Endothelial cell of umbilical vein (primary cell): ENCODE measurements at regions not wholly inside any gene's neighbourhood (a gene's known extent, or its start where the extent isn't known, plus 50 kb on each side); places are given as distances from the start of the nearest gene placed in this dataset.

Experiments used
- BruUV-seq: library from RNA; stranded (reverse); fragments of 400-500 nt; replicated peaks from 2 replicates; lab custom pipeline; 2021; lab: Mats Ljungman, UMichigan
- CTCF ChIA-PET: fragments of 300-600, 350-600 bp; sonication (Branson Sonifier 250); formaldehyde crosslinking; loops from one replicate; lab custom pipeline; 2021; ENCODE audit warnings: antibody characterized with exemption, inconsistent platforms; lab: Charles Lee
- POLR2A ChIA-PET: fragments of 300-600, 350-600 bp; sonication (Branson Sonifier 250); formaldehyde crosslinking; loops from one replicate; lab custom pipeline; 2021; ENCODE audit warnings: antibody characterized with exemption, inconsistent platforms; lab: Charles Lee
- DNase-seq: peaks from one replicate; pipeline ENCODE4 v3.0.0-alpha.2; 2011; ENCODE audit warnings: low read depth, low spot score
- FAIRE-seq: peaks from 2 replicates; lab custom pipeline; 2011; peaks lifted over from hg19 to GRCh38; lab: Jason Lieb, UNC
- H2AFZ ChIP-seq: 2 replicates; pipeline ENCODE4 v1.6.0; 2012; ENCODE audit warnings: low read depth, low read length, control low read depth, inconsistent platforms
- H3K27ac ChIP-seq: 2 replicates; pipeline ENCODE4 v1.5.1; 2011; ENCODE audit warnings: low read depth, mild to moderate bottlenecking, control low read depth, low read length, moderate library complexity; ENCODE audit not compliant: insufficient read depth
- H3K27me3 ChIP-seq, 2 experiments: 2 replicates each; pipeline versions ENCODE4 v1.6.0 to v1.6.1; 2011; ENCODE audit warnings: low read length in 2 of 2, mixed read lengths in 1 of 2; ENCODE audit not compliant: control insufficient read depth in 2 of 2, insufficient read depth in 2 of 2
- H3K36me3 ChIP-seq, 2 experiments: 2 replicates in 1 of 2; 3 replicates in 1 of 2; pipeline ENCODE4 v1.5.1; 2011; ENCODE audit warnings: low read length in 2 of 2, mild to moderate bottlenecking in 1 of 2, moderate library complexity in 1 of 2; ENCODE audit not compliant: control insufficient read depth in 2 of 2, insufficient read depth in 2 of 2; ENCODE audit errors: extremely low read depth in 1 of 2
- H3K4me1 ChIP-seq: 3 replicates; pipeline ENCODE4 v1.5.1; 2011; ENCODE audit warnings: mild to moderate bottlenecking, low read length; ENCODE audit not compliant: control insufficient read depth, insufficient read depth; ENCODE audit errors: extremely low read depth
- H3K4me2 ChIP-seq: 2 replicates; pipeline ENCODE4 v1.6.1; 2011; ENCODE audit warnings: low read length, control low read depth, mixed read lengths; ENCODE audit not compliant: insufficient read depth
- H3K4me3 ChIP-seq, 3 experiments: fragments of 200-600 bp in 1 of 3; sonication (generic), shearing (Covaris generic) in 1 of 3; replicated peaks in 1 of 3; 2 replicates each; pipeline ENCODE4 v1.5.1; 2011 to 2016; ENCODE audit warnings: control low read depth in 3 of 3, low read length in 3 of 3, mild to moderate bottlenecking in 2 of 3, inconsistent platforms in 1 of 3, low read depth in 1 of 3, moderate library complexity in 1 of 3; ENCODE audit not compliant: insufficient read depth in 1 of 3
- H3K79me2 ChIP-seq: 2 replicates; pipeline ENCODE4 v1.6.0; 2012; ENCODE audit warnings: low read length, inconsistent platforms; ENCODE audit not compliant: control insufficient read depth, insufficient read depth
- H3K9ac ChIP-seq: replicated peaks from 2 replicates; pipeline ENCODE3; 2011; ENCODE audit warnings: low read length, control low read depth; ENCODE audit not compliant: insufficient read depth; ENCODE audit errors: extremely low read depth
- H3K9me1 ChIP-seq: replicated peaks from 3 replicates; pipeline ENCODE4 v1.6.0; 2011; ENCODE audit warnings: mild to moderate bottlenecking, low read length; ENCODE audit not compliant: control insufficient read depth, insufficient read depth; ENCODE audit errors: extremely low read depth
- H3K9me3 ChIP-seq: replicated peaks from 2 replicates; pipeline ENCODE4 v1.5.1; 2012; ENCODE audit warnings: low read length, inconsistent platforms; ENCODE audit not compliant: control insufficient read depth, insufficient read depth
- H4K20me1 ChIP-seq: replicated peaks from 2 replicates; pipeline ENCODE3; 2011; ENCODE audit warnings: mild to moderate bottlenecking, low read length; ENCODE audit not compliant: control insufficient read depth, insufficient read depth; ENCODE audit errors: extremely low read depth
- EZH2 ChIP-seq: IDR thresholded peaks from 2 replicates; pipeline ENCODE4 v1.6.1; 2012; ENCODE audit warnings: borderline replicate concordance, low read depth, mild to moderate bottlenecking, moderate library complexity, low read length, inconsistent platforms; ENCODE audit not compliant: severe bottlenecking
- FOS ChIP-seq: IDR thresholded peaks from 2 replicates; pipeline ENCODE4 v1.6.1; 2011; ENCODE audit warnings: mild to moderate bottlenecking, low read length, moderate library complexity, borderline replicate concordance; ENCODE audit not compliant: insufficient read depth
- MYC ChIP-seq: IDR thresholded peaks from one replicate; pipeline ENCODE4 v1.6.1; 2011; ENCODE audit warnings: mild to moderate bottlenecking, low read depth, low read length
- dilution Hi-C: fragments of 300-500 bp; cut with MboI; formaldehyde crosslinking; loops from one replicate; pipeline ENCODE4 v1.15.0; 2019; ENCODE audit warnings: low sequenced_read_pairs; ENCODE audit not compliant: extremely low pct_ligation_motif_present
- intact Hi-C: fragments of 100-400 bp; cut with micrococcal nuclease; formaldehyde crosslinking; loops from one replicate; pipeline ENCODE4 v1.10.0; 2022

GRCh38 chr20:11814267-11814666 lies 103.4 kb upstream of the BTBD3 start:
- no peak for TF ChIP-seq EZH2
- Histone ChIP-seq H3K9me1 (no peaks in the 10 kb centered on the region), H3K36me3 (no peaks in the 10 kb centered on the region), H3K4me3 (no peak overlapping the region), H3K9me3 (no peaks in the 10 kb centered on the region), H4K20me1 (no peaks in the 10 kb centered on the region), H3K79me2 (no peaks in the 10 kb centered on the region), H3K4me1 (peaks cover 3% of the 10 kb centered on the region), H3K27ac (no peak overlapping the region), H3K27me3 (no peaks in the 10 kb centered on the region), H2AFZ (no peak overlapping the region), H3K4me2 (no peak overlapping the region), H3K9ac (no peak overlapping the region)
- BruUV-seq: no TSS peak
- DNase-seq (no peak), FAIRE-seq (no peak)
- POLR2A ChIA-PET: no interaction called here
- dilution Hi-C loops (no loop called here), intact Hi-C loops (loop anchor here (5.0 to 10.0 kb wide), 2 partner anchors 33 to 1689 kb away; no protein-coding TSS in a partner anchor)
- CTCF ChIA-PET: no interaction called here

DNA sequence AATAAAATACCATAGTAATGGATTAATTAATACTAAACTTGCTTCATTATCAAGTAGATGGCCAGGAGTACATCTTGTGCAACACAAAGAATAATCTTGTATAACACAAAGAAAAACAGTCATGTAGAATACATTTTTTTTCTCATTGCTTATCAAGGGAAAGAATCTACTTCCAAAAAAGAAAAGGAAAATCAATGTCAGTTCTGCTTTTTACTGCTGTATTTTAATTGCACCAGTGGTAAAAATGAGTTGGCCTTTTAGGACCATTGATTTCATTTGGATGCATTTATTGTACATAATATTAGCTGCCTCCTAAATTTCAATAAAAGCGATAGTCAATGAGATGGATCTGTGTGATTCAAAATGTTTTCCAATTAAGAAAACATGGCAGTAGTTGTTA lies 96.9 kb upstream of the BTBD3 start:
- H3K4me2 ChIP-seq: no peak overlapping the region
- BruUV-seq: no TSS peak
- ChIA-PET POLR2A (no interaction called here), CTCF (no interaction called here)
- DNase-seq (no peak), FAIRE-seq (no peak)
- TF ChIP-seq FOS: no peak
- TF ChIP-seq EZH2: no peak
- no peak for TF ChIP-seq MYC
- no peaks in the 10 kb centered on the region for H3K9me3 ChIP-seq
- intact Hi-C loops: no loop called here
- no peak overlapping the region for H3K27ac ChIP-seq
- H3K79me2 ChIP-seq: no peaks in the 10 kb centered on the region
- H3K27me3 ChIP-seq: no peaks in the 10 kb centered on the region
- no peak overlapping the region for H3K9ac ChIP-seq
- peaks cover 2% of the 10 kb centered on the region for H3K4me1 ChIP-seq
- dilution Hi-C loops: no loop called here
- no peaks in the 10 kb centered on the region for H3K36me3 ChIP-seq
- H3K9me1 ChIP-seq: no peaks in the 10 kb centered on the region
- no peak overlapping the region for H3K4me3 ChIP-seq
- H4K20me1 ChIP-seq: no peaks in the 10 kb centered on the region
- no peak overlapping the region for H2AFZ ChIP-seq
